Smooth muscle cell (in vitro differentiated cells): ENCODE measurements at regions not wholly inside any gene's neighbourhood (a gene's known extent, or its start where the extent isn't known, plus 50 kb on each side); places are given as distances from the start of the nearest gene placed in this dataset.
"Not testable (repeated sequence)": the region's sequence is repeated elsewhere in the genome, so short reads cannot be mapped to it uniquely, and the experiment has no call there.

Experiments used
- DNase-seq: peaks from one replicate; lab custom pipeline; 2025; ENCODE audit not compliant: unreplicated experiment; lab: John Stamatoyannopoulos, UW
- H2AFZ ChIP-seq: fragments of 200-600 bp; sonication (generic); 2 replicates; pipeline ENCODE4 v1.6.0; 2016; ENCODE audit warnings: antibody characterized with exemption, low read depth, mild to moderate bottlenecking
- H3F3A ChIP-seq: fragments of 200-600 bp; sonication (generic); 2 replicates; pipeline ENCODE4 v1.6.0; 2017; ENCODE audit warnings: antibody characterized with exemption, low read depth
- H3K27ac ChIP-seq: fragments of 200-600 bp; sonication (generic); 2 replicates; pipeline ENCODE4 v1.5.1; 2016; ENCODE audit warnings: low read depth, mild to moderate bottlenecking
- H3K27me3 ChIP-seq: fragments of 200-600 bp; sonication (generic); 2 replicates; pipeline ENCODE4 v1.6.1; 2016; ENCODE audit warnings: low read depth, mild to moderate bottlenecking
- H3K36me3 ChIP-seq: fragments of 200-600 bp; sonication (generic); 2 replicates; pipeline ENCODE4 v1.5.1; 2016; ENCODE audit warnings: low read depth
- H3K4me1 ChIP-seq: fragments of 200-600 bp; sonication (generic); 2 replicates; pipeline ENCODE4 v1.5.1; 2016; ENCODE audit warnings: low read depth
- H3K4me2 ChIP-seq: fragments of 200-600 bp; sonication (generic); 2 replicates; pipeline ENCODE4 v1.6.0; 2016; ENCODE audit warnings: mild to moderate bottlenecking
- H3K4me3 ChIP-seq: fragments of 200-600 bp; sonication (generic); 2 replicates; pipeline ENCODE4 v1.5.1; 2016; ENCODE audit warnings: mild to moderate bottlenecking
- H3K79me2 ChIP-seq: fragments of 200-600 bp; sonication (generic); 2 replicates; pipeline ENCODE4 v1.6.0; 2016; ENCODE audit warnings: low read depth, mild to moderate bottlenecking
- H3K9ac ChIP-seq: fragments of 200-600 bp; sonication (generic); 2 replicates; pipeline ENCODE4 v1.6.0; 2016; ENCODE audit warnings: low read depth
- H3K9me3 ChIP-seq: fragments of 200-600 bp; sonication (generic); replicated peaks from 2 replicates; pipeline ENCODE4 v1.5.1; 2016; ENCODE audit warnings: low read depth
- H4K20me1 ChIP-seq: fragments of 200-600 bp; sonication (generic); 2 replicates; pipeline ENCODE4 v1.6.0; 2016; ENCODE audit warnings: low read depth
- WGBS: methylation state at CpG from one replicate; pipeline ENCODE4 v1.1.7; 2016; ENCODE audit warnings: low lambda C conversion rate; 5-methylcytosine and 5-hydroxymethylcytosine counted together
- TF ChIP-seq, protein P1 (sequence below): fragments of 200-600 bp; sonication (generic); IDR thresholded peaks from 2 replicates; pipeline ENCODE4 v1.5.1; 2017; ENCODE audit warnings: borderline replicate concordance, mild to moderate bottlenecking, antibody characterized with exemption; ENCODE audit not compliant: insufficient read depth, poor library complexity, severe bottlenecking

DNA sequence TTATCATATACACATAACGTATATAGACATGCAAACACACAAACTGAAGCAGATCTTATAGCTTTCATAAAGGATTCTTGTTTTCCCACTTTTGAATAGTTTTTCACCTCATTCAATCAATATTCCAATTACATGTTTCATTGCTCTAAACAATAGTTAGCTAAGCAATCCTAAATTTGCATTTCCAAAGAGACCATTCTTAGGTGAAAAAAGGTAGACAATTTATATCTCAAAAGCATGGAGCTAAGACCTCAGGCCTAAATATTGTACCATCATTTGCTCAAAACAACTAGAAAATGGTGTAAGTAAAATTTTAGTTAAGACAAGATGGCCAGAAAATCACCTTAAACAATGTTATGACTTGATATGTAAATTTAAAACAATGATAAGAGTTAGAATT, 1148.5 kb upstream of the DIAPH2 start:
- H3K4me3 ChIP-seq = no peak overlapping the region
- H3K4me2 ChIP-seq = no peak overlapping the region
- TF ChIP-seq, protein P1, sequence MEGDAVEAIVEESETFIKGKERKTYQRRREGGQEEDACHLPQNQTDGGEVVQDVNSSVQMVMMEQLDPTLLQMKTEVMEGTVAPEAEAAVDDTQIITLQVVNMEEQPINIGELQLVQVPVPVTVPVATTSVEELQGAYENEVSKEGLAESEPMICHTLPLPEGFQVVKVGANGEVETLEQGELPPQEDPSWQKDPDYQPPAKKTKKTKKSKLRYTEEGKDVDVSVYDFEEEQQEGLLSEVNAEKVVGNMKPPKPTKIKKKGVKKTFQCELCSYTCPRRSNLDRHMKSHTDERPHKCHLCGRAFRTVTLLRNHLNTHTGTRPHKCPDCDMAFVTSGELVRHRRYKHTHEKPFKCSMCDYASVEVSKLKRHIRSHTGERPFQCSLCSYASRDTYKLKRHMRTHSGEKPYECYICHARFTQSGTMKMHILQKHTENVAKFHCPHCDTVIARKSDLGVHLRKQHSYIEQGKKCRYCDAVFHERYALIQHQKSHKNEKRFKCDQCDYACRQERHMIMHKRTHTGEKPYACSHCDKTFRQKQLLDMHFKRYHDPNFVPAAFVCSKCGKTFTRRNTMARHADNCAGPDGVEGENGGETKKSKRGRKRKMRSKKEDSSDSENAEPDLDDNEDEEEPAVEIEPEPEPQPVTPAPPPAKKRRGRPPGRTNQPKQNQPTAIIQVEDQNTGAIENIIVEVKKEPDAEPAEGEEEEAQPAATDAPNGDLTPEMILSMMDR = no peak
- no peaks in the 10 kb centered on the region for H3K9me3 ChIP-seq
- H3K9ac ChIP-seq = no peak overlapping the region
- no peak for DNase-seq
- peaks cover 13% of the 10 kb centered on the region for H3K4me1 ChIP-seq
- no peaks in the 10 kb centered on the region for H3K27me3 ChIP-seq
- H3K27ac ChIP-seq = no peak overlapping the region
- H4K20me1 ChIP-seq = no peaks in the 10 kb centered on the region
- H3K79me2 ChIP-seq = no peaks in the 10 kb centered on the region
- peaks cover 4% of the 10 kb centered on the region for H3F3A ChIP-seq
- no peak overlapping the region for H2AFZ ChIP-seq
- WGBS = 89% methylated on average over 1 of the region's 1 CpG
- no peaks in the 10 kb centered on the region for H3K36me3 ChIP-seq

DNA sequence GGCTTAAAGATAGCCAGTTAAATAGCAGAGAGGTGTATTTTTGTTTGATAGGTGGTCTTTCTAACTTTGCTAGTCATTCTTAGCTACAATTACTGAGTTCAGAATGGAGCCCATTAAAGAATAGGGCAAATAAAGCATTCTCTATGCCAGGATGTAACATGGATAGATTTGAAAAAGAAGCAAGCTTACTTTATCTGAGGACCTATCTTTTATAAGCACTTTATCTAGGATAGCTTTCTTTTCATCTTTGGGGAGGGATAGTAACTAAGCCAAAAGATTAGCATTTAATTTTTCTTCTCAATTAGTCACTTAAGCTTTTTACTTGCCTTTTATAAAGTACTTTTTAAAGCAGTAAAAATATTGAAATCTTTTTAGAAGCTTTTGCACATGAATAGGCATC, 1148.0 kb upstream of the DIAPH2 start:
- no peak overlapping the region for H2AFZ ChIP-seq
- DNase-seq = no peak
- H3K9ac ChIP-seq = no peak overlapping the region
- H3K36me3 ChIP-seq = no peaks in the 10 kb centered on the region
- H3K9me3 ChIP-seq = no peaks in the 10 kb centered on the region
- no peak overlapping the region for H3K27ac ChIP-seq
- no peaks in the 10 kb centered on the region for H3K79me2 ChIP-seq
- H4K20me1 ChIP-seq = no peaks in the 10 kb centered on the region
- no peak overlapping the region for H3K4me2 ChIP-seq
- no peak overlapping the region for H3K4me3 ChIP-seq
- TF ChIP-seq, protein P1 = no peak
- no peaks in the 10 kb centered on the region for H3K27me3 ChIP-seq
- H3K4me1 ChIP-seq = peaks cover 13% of the 10 kb centered on the region
- H3F3A ChIP-seq = peaks cover 4% of the 10 kb centered on the region

- Histone ChIP-seq H3K4me1 (peaks cover 13% of the 10 kb centered on the region), H3K36me3 (no peaks in the 10 kb centered on the region), H3K9me3 (no peaks in the 10 kb centered on the region), H3K4me2 (peak overlapping the region; percentile 53), H3K27me3 (no peaks in the 10 kb centered on the region), H3F3A (peaks cover 4% of the 10 kb centered on the region), H3K9ac (no peak overlapping the region), H2AFZ (no peak overlapping the region), H3K79me2 (no peaks in the 10 kb centered on the region), H3K4me3 (no peak overlapping the region), H3K27ac (peak overlapping the region; percentile 49), H4K20me1 (no peaks in the 10 kb centered on the region)
- WGBS = 13% methylated on average over 3 of the region's 3 CpGs
- no peak for DNase-seq
- TF ChIP-seq, protein P1 = no peak
Measured at GRCh38 chrX:95539041-95539440, 1145.6 kb upstream of the DIAPH2 start.

- not testable (repeated sequence) for H3K9ac ChIP-seq, DNase-seq, H3F3A ChIP-seq, H3K4me1 ChIP-seq, H4K20me1 ChIP-seq, H3K4me2 ChIP-seq, H2AFZ ChIP-seq, H3K79me2 ChIP-seq, H3K4me3 ChIP-seq, H3K36me3 ChIP-seq, H3K27ac ChIP-seq, H3K9me3 ChIP-seq, H3K27me3 ChIP-seq
- 87% methylated on average over 17 of the region's 18 CpGs for WGBS
Measured at GRCh38 chrX:95549552-95549951, 1135.1 kb upstream of the DIAPH2 start.
